ENCODE measurements at regions not wholly inside any gene's neighbourhood (a gene's known extent, or its start where the extent isn't known, plus 50 kb on each side); places are given as distances from the start of the nearest gene placed in this dataset.

DNA sequence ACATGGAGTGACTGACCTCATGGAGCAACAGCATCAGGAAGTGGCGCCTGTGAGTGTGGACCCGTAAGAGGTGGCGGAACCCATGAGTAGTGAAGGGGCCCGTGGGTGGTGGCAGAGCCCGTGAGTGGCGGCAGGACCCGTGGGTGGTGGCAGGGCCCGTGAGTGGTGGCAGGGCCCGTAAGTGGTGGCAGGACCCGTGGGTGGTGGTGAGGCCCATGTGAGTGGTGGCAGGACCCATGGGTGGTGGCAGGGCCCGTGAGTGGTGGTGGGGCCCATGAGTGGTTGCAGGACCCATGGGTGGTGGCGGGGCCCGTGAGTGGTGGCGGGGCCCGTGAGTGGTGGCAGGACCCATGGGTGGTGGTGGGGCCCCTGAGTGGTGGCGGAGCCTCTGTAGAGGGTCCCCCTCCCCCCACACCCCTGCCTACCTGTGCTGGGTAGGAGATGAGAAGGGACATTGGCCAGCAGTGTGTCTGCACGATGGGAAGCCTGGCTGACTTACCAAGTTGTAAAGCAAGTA is 407.7 kb upstream of the SALL3 start:
- Histone ChIP-seq H3K9ac (ENCODE audit: control insufficient read depth, extremely low read depth, insufficient read depth, low read length) (no peak overlapping the region), H2AFZ (ENCODE audit: control insufficient read depth, low read length) (no peak overlapping the region), H3K4me1 (ENCODE audit: control insufficient read depth, extremely low read depth, insufficient read depth, low read length) (no peaks in the 10 kb centered on the region), H3K27me3 (ENCODE audit: control insufficient read depth, extremely low read depth, insufficient read depth, low read length) (no peaks in the 10 kb centered on the region), H4K20me1 (ENCODE audit: control insufficient read depth, extremely low read depth, insufficient read depth, low read length) (no peaks in the 10 kb centered on the region), H3K36me3 (ENCODE audit: control insufficient read depth in 2 of 2, extremely low read depth in 1 of 2, insufficient read depth in 2 of 2, low read length in 2 of 2) (no peaks in the 10 kb centered on the region), H3K4me2 (ENCODE audit: control insufficient read depth, extremely low read depth, insufficient read depth, low read depth, low read length) (no peak overlapping the region), H3K9me1 (ENCODE audit: control insufficient read depth, extremely low read depth, insufficient read depth, low read length) (no peaks in the 10 kb centered on the region), H3K79me2 (ENCODE audit: control insufficient read depth, insufficient read depth, low read length) (no peaks in the 10 kb centered on the region), H3K4me3 (ENCODE audit: control insufficient read depth in 2 of 3, extremely low read depth in 1 of 3, insufficient read depth in 2 of 3, low read depth in 1 of 3, low read length in 3 of 3) (no peak overlapping the region), H3K27ac (ENCODE audit: control insufficient read depth, insufficient read depth, low read length) (no peak overlapping the region), H3K9me3 (ENCODE audit: control insufficient read depth, low read depth, low read length) (peaks cover 9% of the 10 kb centered on the region)
- FAIRE-seq (no peak), DNase-seq (ENCODE audit: low read depth, low spot score) (no peak)
- TF ChIP-seq, protein P1, sequence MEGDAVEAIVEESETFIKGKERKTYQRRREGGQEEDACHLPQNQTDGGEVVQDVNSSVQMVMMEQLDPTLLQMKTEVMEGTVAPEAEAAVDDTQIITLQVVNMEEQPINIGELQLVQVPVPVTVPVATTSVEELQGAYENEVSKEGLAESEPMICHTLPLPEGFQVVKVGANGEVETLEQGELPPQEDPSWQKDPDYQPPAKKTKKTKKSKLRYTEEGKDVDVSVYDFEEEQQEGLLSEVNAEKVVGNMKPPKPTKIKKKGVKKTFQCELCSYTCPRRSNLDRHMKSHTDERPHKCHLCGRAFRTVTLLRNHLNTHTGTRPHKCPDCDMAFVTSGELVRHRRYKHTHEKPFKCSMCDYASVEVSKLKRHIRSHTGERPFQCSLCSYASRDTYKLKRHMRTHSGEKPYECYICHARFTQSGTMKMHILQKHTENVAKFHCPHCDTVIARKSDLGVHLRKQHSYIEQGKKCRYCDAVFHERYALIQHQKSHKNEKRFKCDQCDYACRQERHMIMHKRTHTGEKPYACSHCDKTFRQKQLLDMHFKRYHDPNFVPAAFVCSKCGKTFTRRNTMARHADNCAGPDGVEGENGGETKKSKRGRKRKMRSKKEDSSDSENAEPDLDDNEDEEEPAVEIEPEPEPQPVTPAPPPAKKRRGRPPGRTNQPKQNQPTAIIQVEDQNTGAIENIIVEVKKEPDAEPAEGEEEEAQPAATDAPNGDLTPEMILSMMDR (optimal IDR thresholded peaks at IDR 0.05 in 1 of 3, IDR thresholded peaks at IDR 0.05 in 1 of 3, conservative IDR thresholded peaks at IDR 0.05 in 1 of 3; ENCODE audit: extremely low read depth in 1 of 3, insufficient read depth in 2 of 3, low read length in 3 of 3), result no peak
- TF ChIP-seq EZH2 (IDR thresholded peaks at IDR 0.05; ENCODE audit: low read length), result no peak
- dilution Hi-C loops (cut with MboI; ENCODE audit: extremely low pct_ligation_motif_present, low sequenced_read_pairs), result no loop called here

DNA sequence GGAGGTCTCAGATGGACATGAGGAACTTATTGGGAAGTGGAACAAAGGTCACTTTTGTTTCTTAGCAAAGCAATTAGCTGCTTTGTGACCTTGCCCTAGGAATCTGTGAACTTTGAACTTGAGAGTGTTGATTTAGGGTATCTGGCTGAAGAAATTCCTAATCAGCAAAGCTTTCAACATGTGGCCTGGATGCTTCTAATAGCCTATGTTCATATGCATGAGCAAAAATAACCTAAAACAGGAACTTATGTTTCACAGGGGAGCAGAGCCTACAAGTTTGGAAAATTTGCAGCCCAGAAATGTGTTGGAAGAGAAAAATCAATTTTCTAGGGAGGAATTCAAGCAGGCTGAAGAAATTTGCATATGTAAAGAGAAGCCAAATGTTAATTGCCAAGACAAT is 405.8 kb upstream of the SALL3 start:
- Histone ChIP-seq H3K36me3 (ENCODE audit: control insufficient read depth in 2 of 2, extremely low read depth in 1 of 2, insufficient read depth in 2 of 2, low read length in 2 of 2) (no peaks in the 10 kb centered on the region), H3K4me2 (ENCODE audit: control insufficient read depth, extremely low read depth, insufficient read depth, low read depth, low read length) (no peak overlapping the region), H3K79me2 (ENCODE audit: control insufficient read depth, insufficient read depth, low read length) (no peaks in the 10 kb centered on the region), H4K20me1 (ENCODE audit: control insufficient read depth, extremely low read depth, insufficient read depth, low read length) (no peaks in the 10 kb centered on the region), H3K4me3 (ENCODE audit: control insufficient read depth in 2 of 3, extremely low read depth in 1 of 3, insufficient read depth in 2 of 3, low read depth in 1 of 3, low read length in 3 of 3) (no peak overlapping the region), H3K27me3 (ENCODE audit: control insufficient read depth, extremely low read depth, insufficient read depth, low read length) (no peaks in the 10 kb centered on the region), H3K9me3 (ENCODE audit: control insufficient read depth, low read depth, low read length) (peaks cover 7% of the 10 kb centered on the region), H3K27ac (ENCODE audit: control insufficient read depth, insufficient read depth, low read length) (no peak overlapping the region), H3K9ac (ENCODE audit: control insufficient read depth, extremely low read depth, insufficient read depth, low read length) (no peak overlapping the region), H3K4me1 (ENCODE audit: control insufficient read depth, extremely low read depth, insufficient read depth, low read length) (no peaks in the 10 kb centered on the region), H3K9me1 (ENCODE audit: control insufficient read depth, extremely low read depth, insufficient read depth, low read length) (no peaks in the 10 kb centered on the region), H2AFZ (ENCODE audit: control insufficient read depth, low read length) (no peak overlapping the region)
- DNase-seq (ENCODE audit: low read depth, low spot score), result no peak
- dilution Hi-C loops (cut with MboI; ENCODE audit: extremely low pct_ligation_motif_present, low sequenced_read_pairs), result no loop called here
- TF ChIP-seq, protein P1 (optimal IDR thresholded peaks at IDR 0.05 in 1 of 3, IDR thresholded peaks at IDR 0.05 in 1 of 3, conservative IDR thresholded peaks at IDR 0.05 in 1 of 3; ENCODE audit: extremely low read depth in 1 of 3, insufficient read depth in 2 of 3, low read length in 3 of 3), result no peak
- TF ChIP-seq EZH2 (IDR thresholded peaks at IDR 0.05; ENCODE audit: low read length), result no peak
- FAIRE-seq, result no peak

Measured in keratinocyte (primary cell).